Neural cell (in vitro differentiated cells): ENCODE measurements at regions not wholly inside any gene's neighbourhood (a gene's known extent, or its start where the extent isn't known, plus 50 kb on each side); places are given as distances from the start of the nearest gene placed in this dataset.

Experiments
- EZH2 ChIP-seq: fragments of 200-600, 300-800 bp; shearing (Covaris generic), sonication (generic); IDR thresholded peaks from 2 replicates; pipeline ENCODE4 v1.6.1; 2014; ENCODE audit warnings: antibody characterized with exemption, low read length, borderline replicate concordance, mild to moderate bottlenecking; ENCODE audit not compliant: insufficient read depth, poor library complexity, severe bottlenecking
- TF ChIP-seq, protein P1 (sequence below): IDR thresholded peaks from 2 replicates; pipeline ENCODE4 v1.6.1; 2012; ENCODE audit warnings: borderline replicate concordance
- TF ChIP-seq, protein P2 (sequence below): fragments of 450-650 bp; IDR thresholded peaks from 2 replicates; pipeline ENCODE4 v1.5.1; 2014; ENCODE audit warnings: antibody characterized with exemption, mild to moderate bottlenecking, moderate library complexity; ENCODE audit not compliant: poor library complexity, severe bottlenecking

- TF ChIP-seq, protein P1, sequence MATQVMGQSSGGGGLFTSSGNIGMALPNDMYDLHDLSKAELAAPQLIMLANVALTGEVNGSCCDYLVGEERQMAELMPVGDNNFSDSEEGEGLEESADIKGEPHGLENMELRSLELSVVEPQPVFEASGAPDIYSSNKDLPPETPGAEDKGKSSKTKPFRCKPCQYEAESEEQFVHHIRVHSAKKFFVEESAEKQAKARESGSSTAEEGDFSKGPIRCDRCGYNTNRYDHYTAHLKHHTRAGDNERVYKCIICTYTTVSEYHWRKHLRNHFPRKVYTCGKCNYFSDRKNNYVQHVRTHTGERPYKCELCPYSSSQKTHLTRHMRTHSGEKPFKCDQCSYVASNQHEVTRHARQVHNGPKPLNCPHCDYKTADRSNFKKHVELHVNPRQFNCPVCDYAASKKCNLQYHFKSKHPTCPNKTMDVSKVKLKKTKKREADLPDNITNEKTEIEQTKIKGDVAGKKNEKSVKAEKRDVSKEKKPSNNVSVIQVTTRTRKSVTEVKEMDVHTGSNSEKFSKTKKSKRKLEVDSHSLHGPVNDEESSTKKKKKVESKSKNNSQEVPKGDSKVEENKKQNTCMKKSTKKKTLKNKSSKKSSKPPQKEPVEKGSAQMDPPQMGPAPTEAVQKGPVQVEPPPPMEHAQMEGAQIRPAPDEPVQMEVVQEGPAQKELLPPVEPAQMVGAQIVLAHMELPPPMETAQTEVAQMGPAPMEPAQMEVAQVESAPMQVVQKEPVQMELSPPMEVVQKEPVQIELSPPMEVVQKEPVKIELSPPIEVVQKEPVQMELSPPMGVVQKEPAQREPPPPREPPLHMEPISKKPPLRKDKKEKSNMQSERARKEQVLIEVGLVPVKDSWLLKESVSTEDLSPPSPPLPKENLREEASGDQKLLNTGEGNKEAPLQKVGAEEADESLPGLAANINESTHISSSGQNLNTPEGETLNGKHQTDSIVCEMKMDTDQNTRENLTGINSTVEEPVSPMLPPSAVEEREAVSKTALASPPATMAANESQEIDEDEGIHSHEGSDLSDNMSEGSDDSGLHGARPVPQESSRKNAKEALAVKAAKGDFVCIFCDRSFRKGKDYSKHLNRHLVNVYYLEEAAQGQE: no peak
- TF ChIP-seq, protein P2, sequence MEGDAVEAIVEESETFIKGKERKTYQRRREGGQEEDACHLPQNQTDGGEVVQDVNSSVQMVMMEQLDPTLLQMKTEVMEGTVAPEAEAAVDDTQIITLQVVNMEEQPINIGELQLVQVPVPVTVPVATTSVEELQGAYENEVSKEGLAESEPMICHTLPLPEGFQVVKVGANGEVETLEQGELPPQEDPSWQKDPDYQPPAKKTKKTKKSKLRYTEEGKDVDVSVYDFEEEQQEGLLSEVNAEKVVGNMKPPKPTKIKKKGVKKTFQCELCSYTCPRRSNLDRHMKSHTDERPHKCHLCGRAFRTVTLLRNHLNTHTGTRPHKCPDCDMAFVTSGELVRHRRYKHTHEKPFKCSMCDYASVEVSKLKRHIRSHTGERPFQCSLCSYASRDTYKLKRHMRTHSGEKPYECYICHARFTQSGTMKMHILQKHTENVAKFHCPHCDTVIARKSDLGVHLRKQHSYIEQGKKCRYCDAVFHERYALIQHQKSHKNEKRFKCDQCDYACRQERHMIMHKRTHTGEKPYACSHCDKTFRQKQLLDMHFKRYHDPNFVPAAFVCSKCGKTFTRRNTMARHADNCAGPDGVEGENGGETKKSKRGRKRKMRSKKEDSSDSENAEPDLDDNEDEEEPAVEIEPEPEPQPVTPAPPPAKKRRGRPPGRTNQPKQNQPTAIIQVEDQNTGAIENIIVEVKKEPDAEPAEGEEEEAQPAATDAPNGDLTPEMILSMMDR: no peak
- TF ChIP-seq EZH2: no peak
These were observed 599.3 kb downstream of the PYDC2 start for GRCh38 chr3:192060160-192060781.
